ENCODE measurements at regions not wholly inside any gene's neighbourhood (a gene's known extent, or its start where the extent isn't known, plus 50 kb on each side); places are given as distances from the start of the nearest gene placed in this dataset.
A peak's percentile ranks its signal among the peaks of the same experiment; 100 is the strongest.

DNA sequence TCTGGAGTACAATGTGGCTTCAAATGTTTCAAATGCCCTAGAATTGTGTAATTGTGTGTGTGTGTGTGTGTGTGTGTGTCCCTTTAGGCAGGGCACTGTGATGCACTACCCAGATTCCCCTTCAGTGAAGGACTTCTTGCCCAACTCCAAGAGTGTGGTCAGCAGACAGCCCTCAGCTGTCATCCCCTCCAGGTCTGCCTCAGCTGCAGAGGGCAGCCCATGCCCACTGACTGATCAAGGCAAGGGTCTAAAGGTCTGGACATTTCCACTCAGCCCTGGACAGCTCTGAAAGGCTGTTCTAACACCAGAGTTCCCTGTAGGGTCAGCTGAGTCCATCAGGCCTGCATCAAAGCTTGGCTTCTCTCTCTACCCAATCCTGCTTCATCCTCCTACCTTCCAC lies 83.9 kb upstream of the USP9X start:
- peaks cover 23% of the 10 kb centered on the region for H3K4me1 Mint-ChIP-seq
- no peaks in the 10 kb centered on the region for H3K9me3 Mint-ChIP-seq
- no peaks in the 10 kb centered on the region for H3K27me3 Mint-ChIP-seq (ENCODE audit: low read depth)
- no peak overlapping the region for H3K27ac Mint-ChIP-seq
- H3K36me3 Mint-ChIP-seq = no peaks in the 10 kb centered on the region
- DNase-seq (ENCODE audit: low spot score) (no peak), ATAC-seq (no peak)
- no peak overlapping the region for H3K4me3 Mint-ChIP-seq
- TF ChIP-seq, protein P1, sequence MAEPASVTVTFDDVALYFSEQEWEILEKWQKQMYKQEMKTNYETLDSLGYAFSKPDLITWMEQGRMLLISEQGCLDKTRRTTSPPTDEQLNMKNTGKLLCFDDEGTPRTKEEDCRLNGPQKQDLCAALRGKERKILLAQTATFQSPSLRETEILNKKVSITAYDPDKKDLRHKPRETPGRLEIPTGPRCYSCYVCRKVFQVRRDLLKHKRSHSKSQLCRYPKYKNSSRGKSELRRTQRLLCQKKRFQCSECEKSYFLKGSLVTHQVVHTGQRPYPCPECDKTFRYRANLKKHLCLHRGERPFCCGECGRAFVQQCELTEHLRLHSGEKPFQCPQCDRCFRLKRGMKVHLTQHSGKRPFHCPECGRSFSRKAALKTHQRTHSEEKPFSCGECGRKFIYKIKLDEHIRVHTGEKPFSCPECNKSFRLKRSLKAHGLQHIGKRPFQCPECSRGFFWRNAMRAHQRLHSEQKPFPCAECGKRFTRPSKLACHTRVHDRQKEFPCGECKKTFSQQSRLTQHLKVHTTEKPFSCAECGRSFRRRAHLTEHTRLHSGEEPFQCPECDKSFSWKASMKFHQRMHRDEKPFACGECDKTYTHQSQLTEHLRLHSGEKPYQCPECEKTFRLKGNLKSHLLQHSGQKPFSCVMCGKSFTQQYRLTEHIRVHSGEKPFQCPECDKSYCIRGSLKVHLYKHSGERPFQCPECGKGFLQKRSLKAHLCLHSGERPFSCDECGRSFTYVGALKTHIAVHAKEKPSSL (CRISPR knock-in tag; conservative IDR thresholded peaks at IDR 0.05) = no peak
- TF ChIP-seq, protein P2, sequence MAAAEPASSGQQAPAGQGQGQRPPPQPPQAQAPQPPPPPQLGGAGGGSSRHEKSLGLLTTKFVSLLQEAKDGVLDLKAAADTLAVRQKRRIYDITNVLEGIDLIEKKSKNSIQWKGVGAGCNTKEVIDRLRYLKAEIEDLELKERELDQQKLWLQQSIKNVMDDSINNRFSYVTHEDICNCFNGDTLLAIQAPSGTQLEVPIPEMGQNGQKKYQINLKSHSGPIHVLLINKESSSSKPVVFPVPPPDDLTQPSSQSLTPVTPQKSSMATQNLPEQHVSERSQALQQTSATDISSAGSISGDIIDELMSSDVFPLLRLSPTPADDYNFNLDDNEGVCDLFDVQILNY (CRISPR knock-in tag; IDR thresholded peaks at IDR 0.05) = no peak
- TF ChIP-seq, protein P3, sequence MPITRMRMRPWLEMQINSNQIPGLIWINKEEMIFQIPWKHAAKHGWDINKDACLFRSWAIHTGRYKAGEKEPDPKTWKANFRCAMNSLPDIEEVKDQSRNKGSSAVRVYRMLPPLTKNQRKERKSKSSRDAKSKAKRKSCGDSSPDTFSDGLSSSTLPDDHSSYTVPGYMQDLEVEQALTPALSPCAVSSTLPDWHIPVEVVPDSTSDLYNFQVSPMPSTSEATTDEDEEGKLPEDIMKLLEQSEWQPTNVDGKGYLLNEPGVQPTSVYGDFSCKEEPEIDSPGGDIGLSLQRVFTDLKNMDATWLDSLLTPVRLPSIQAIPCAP (CRISPR knock-in tag; IDR thresholded peaks at IDR 0.05) = no peak
- TF ChIP-seq GABPB1 (CRISPR knock-in tag; IDR thresholded peaks at IDR 0.05) (no peak), NR1H2 (CRISPR knock-in tag; IDR thresholded peaks at IDR 0.05) (no peak), NFE2L1 (CRISPR knock-in tag; IDR thresholded peaks at IDR 0.05) (no peak), PRRX2 (CRISPR knock-in tag; IDR thresholded peaks at IDR 0.05) (no peak)
- TF ChIP-seq, protein P4, sequence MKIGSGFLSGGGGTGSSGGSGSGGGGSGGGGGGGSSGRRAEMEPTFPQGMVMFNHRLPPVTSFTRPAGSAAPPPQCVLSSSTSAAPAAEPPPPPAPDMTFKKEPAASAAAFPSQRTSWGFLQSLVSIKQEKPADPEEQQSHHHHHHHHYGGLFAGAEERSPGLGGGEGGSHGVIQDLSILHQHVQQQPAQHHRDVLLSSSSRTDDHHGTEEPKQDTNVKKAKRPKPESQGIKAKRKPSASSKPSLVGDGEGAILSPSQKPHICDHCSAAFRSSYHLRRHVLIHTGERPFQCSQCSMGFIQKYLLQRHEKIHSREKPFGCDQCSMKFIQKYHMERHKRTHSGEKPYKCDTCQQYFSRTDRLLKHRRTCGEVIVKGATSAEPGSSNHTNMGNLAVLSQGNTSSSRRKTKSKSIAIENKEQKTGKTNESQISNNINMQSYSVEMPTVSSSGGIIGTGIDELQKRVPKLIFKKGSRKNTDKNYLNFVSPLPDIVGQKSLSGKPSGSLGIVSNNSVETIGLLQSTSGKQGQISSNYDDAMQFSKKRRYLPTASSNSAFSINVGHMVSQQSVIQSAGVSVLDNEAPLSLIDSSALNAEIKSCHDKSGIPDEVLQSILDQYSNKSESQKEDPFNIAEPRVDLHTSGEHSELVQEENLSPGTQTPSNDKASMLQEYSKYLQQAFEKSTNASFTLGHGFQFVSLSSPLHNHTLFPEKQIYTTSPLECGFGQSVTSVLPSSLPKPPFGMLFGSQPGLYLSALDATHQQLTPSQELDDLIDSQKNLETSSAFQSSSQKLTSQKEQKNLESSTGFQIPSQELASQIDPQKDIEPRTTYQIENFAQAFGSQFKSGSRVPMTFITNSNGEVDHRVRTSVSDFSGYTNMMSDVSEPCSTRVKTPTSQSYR (CRISPR knock-in tag; IDR thresholded peaks at IDR 0.05) = no peak
- TF ChIP-seq, protein P5, sequence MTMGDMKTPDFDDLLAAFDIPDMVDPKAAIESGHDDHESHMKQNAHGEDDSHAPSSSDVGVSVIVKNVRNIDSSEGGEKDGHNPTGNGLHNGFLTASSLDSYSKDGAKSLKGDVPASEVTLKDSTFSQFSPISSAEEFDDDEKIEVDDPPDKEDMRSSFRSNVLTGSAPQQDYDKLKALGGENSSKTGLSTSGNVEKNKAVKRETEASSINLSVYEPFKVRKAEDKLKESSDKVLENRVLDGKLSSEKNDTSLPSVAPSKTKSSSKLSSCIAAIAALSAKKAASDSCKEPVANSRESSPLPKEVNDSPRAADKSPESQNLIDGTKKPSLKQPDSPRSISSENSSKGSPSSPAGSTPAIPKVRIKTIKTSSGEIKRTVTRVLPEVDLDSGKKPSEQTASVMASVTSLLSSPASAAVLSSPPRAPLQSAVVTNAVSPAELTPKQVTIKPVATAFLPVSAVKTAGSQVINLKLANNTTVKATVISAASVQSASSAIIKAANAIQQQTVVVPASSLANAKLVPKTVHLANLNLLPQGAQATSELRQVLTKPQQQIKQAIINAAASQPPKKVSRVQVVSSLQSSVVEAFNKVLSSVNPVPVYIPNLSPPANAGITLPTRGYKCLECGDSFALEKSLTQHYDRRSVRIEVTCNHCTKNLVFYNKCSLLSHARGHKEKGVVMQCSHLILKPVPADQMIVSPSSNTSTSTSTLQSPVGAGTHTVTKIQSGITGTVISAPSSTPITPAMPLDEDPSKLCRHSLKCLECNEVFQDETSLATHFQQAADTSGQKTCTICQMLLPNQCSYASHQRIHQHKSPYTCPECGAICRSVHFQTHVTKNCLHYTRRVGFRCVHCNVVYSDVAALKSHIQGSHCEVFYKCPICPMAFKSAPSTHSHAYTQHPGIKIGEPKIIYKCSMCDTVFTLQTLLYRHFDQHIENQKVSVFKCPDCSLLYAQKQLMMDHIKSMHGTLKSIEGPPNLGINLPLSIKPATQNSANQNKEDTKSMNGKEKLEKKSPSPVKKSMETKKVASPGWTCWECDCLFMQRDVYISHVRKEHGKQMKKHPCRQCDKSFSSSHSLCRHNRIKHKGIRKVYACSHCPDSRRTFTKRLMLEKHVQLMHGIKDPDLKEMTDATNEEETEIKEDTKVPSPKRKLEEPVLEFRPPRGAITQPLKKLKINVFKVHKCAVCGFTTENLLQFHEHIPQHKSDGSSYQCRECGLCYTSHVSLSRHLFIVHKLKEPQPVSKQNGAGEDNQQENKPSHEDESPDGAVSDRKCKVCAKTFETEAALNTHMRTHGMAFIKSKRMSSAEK (CRISPR knock-in tag; IDR thresholded peaks at IDR 0.05; ENCODE audit: borderline replicate concordance) = no peak
- TF ChIP-seq, protein P6, sequence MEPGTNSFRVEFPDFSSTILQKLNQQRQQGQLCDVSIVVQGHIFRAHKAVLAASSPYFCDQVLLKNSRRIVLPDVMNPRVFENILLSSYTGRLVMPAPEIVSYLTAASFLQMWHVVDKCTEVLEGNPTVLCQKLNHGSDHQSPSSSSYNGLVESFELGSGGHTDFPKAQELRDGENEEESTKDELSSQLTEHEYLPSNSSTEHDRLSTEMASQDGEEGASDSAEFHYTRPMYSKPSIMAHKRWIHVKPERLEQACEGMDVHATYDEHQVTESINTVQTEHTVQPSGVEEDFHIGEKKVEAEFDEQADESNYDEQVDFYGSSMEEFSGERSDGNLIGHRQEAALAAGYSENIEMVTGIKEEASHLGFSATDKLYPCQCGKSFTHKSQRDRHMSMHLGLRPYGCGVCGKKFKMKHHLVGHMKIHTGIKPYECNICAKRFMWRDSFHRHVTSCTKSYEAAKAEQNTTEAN (CRISPR knock-in tag; IDR thresholded peaks at IDR 0.05) = no peak
- ChIA-PET POLR2A (no interaction called here), CTCF (no interaction called here)

DNA sequence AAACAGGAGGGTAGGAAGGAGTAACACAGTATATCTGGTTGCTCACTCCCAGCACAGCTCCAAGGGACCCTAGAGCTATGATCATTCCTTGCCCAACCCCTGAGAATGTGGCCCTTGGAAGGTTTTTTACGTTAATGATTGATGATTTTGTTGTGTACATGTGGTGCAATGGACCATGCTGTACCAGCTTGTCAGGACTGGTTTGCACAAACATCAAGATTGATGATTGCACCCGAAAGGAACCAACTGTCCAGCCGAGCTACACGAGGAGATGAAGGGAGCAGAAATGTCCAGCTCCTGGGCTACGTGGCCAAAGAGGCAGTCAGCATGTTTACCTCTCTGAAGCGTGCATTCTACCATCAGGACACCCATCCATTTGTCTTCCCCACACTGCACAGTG lies 83.2 kb upstream of the USP9X start:
- Mint-ChIP-seq H3K9me3 (no peaks in the 10 kb centered on the region), H3K36me3 (no peaks in the 10 kb centered on the region), H3K27ac (no peak overlapping the region), H3K4me3 (no peak overlapping the region), H3K27me3 (ENCODE audit: low read depth) (no peaks in the 10 kb centered on the region), H3K4me1 (peaks cover 20% of the 10 kb centered on the region)
- no peak for DNase-seq (ENCODE audit: low spot score)
- peak; percentile 23; the same call in 1 of the 2 replicates for TF ChIP-seq GABPB1 (CRISPR knock-in tag; IDR thresholded peaks at IDR 0.05)
- TF ChIP-seq, protein P7, sequence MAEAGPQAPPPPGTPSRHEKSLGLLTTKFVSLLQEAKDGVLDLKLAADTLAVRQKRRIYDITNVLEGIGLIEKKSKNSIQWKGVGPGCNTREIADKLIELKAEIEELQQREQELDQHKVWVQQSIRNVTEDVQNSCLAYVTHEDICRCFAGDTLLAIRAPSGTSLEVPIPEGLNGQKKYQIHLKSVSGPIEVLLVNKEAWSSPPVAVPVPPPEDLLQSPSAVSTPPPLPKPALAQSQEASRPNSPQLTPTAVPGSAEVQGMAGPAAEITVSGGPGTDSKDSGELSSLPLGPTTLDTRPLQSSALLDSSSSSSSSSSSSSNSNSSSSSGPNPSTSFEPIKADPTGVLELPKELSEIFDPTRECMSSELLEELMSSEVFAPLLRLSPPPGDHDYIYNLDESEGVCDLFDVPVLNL (CRISPR knock-in tag; IDR thresholded peaks at IDR 0.05; ENCODE audit: borderline replicate concordance, low read depth) = no peak
- ChIA-PET POLR2A (no interaction called here), CTCF (no interaction called here)
- no peak for ATAC-seq
